OCI-LY7 (cell line): ENCODE measurements at regions not wholly inside any gene's neighbourhood (a gene's known extent, or its start where the extent isn't known, plus 50 kb on each side); places are given as distances from the start of the nearest gene placed in this dataset.

ENCODE experiments used
- CTCF ChIP-seq: fragments of 200-600 bp; sonication (generic); conservative IDR thresholded peaks from 2 replicates; pipeline ENCODE4 v1.5.1; 2014; ENCODE audit warnings: mild to moderate bottlenecking, antibody characterized with exemption, low read length, moderate library complexity, mixed read lengths
- EZH2phosphoT487 ChIP-seq: fragments of 200-600 bp; sonication (generic); IDR thresholded peaks from 2 replicates; pipeline ENCODE4 v1.6.1; 2018; ENCODE audit warnings: low read depth, borderline replicate concordance, mild to moderate bottlenecking, mixed run types, antibody characterized with exemption, low read length, moderate library complexity, mixed read lengths

GRCh38 chr6:40701352-40702007 is 114.3 kb upstream of the LRFN2 start:
- TF ChIP-seq CTCF (no peak), EZH2phosphoT487 (no peak)
